ENCODE measurements at regions not wholly inside any gene's neighbourhood (a gene's known extent, or its start where the extent isn't known, plus 50 kb on each side); places are given as distances from the start of the nearest gene placed in this dataset.

DNA sequence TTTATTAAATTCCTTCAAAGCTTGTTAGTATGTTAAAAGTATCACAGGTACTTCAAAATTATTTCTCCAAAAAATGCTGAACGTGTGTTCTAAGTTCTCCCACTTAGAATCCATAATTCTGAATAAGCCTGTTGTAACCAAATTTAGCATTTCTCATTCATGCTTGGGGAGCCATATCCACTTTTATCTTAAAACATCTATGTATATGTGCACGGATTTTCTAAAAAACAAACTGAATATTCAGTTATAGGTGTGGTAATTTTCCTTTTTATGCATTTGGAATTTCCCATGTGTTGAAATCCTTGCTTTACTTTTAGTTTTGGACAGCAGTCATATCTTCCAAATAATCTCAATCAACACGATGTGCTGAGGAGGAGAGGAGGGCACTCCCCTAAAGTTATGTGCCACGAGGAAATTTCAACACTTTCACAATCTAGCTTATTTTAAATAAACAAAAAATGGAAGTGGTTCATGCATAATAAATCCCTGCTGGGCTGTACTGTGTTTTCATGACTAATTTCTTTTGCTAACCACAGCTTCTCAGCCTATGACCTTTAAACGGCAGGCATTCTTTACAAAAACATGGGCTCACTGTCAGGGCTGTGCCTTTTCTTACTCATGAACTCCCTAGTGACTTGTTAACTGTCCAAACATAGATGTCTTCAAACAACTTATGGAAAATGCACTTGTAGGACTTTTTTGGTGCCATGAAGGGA lies 380.3 kb upstream of the SEMA3C start:
- Histone ChIP-seq H3K27me3 (ENCODE audit: control insufficient read depth in 4 of 4, insufficient read depth in 4 of 4, low read length in 3 of 4) (peaks cover 0 to 2% (median 0%) of the 10 kb centered on the region in 4 donors), H3K36me3 (ENCODE audit: control insufficient read depth in 4 of 4, insufficient read depth in 3 of 4, low read depth in 1 of 4, low read length in 3 of 4) (no peaks in the 10 kb centered on the region), H3K4me1 (ENCODE audit: control insufficient read depth in 4 of 4, insufficient read depth in 4 of 4, low read length in 3 of 4) (no peaks in the 10 kb centered on the region), H3K9me3 (ENCODE audit: control insufficient read depth in 4 of 4, low read length in 3 of 4) (no peaks in the 10 kb centered on the region), H3K4me3 (ENCODE audit: low read depth in 1 of 3, low read length in 3 of 3) (no peak overlapping the region), H3K9ac (ENCODE audit: low read depth in 1 of 2, low read length in 2 of 2) (no peak overlapping the region), H3K27ac (ENCODE audit: low read depth in 1 of 2, low read length in 2 of 2) (no peak overlapping the region)
- TF ChIP-seq SP1 (IDR thresholded peaks at IDR 0.05) (no peak), YY1 (IDR thresholded peaks at IDR 0.05) (no peak), FOXA2 (IDR thresholded peaks at IDR 0.05) (no peak), EGR1 (IDR thresholded peaks at IDR 0.05; ENCODE audit: low read depth in 2 of 2) (no peak), TAF1 (conservative IDR thresholded peaks at IDR 0.05) (no peak), GABPA (IDR thresholded peaks at IDR 0.05 in 1 of 2, conservative IDR thresholded peaks at IDR 0.05 in 1 of 2) (no peak)
- TF ChIP-seq, protein P1, sequence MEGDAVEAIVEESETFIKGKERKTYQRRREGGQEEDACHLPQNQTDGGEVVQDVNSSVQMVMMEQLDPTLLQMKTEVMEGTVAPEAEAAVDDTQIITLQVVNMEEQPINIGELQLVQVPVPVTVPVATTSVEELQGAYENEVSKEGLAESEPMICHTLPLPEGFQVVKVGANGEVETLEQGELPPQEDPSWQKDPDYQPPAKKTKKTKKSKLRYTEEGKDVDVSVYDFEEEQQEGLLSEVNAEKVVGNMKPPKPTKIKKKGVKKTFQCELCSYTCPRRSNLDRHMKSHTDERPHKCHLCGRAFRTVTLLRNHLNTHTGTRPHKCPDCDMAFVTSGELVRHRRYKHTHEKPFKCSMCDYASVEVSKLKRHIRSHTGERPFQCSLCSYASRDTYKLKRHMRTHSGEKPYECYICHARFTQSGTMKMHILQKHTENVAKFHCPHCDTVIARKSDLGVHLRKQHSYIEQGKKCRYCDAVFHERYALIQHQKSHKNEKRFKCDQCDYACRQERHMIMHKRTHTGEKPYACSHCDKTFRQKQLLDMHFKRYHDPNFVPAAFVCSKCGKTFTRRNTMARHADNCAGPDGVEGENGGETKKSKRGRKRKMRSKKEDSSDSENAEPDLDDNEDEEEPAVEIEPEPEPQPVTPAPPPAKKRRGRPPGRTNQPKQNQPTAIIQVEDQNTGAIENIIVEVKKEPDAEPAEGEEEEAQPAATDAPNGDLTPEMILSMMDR (IDR thresholded peaks at IDR 0.05; ENCODE audit: low read depth, low read length, missing input control) = no peak
- TF ChIP-seq, protein P2, sequence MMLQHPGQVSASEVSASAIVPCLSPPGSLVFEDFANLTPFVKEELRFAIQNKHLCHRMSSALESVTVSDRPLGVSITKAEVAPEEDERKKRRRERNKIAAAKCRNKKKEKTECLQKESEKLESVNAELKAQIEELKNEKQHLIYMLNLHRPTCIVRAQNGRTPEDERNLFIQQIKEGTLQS (IDR thresholded peaks at IDR 0.05) = no peak
- 37% methylated on average over 5 of the region's 5 CpGs for WGBS
- no peak for DNase-seq (ENCODE audit: low spot score)

DNA sequence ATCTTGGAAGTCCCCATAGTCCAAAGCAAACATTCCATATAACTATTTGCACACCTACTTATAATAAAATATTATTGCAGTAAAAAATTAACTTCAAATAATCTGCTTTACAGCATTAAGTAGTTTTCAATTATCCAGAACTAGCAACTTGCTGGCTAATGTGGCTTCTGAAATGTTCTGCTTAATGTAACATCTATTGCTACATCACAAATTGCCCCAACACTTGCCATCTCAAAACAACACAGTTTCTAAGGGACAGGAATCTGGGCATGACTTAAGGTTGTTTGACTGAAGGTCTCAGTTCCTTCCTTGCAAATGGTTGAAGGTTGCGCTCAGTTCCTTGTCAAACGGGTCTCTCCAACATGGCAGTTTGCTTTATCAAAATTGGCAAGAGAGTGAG lies 378.5 kb upstream of the SEMA3C start:
- WGBS = 27% methylated on average over 2 of the region's 2 CpGs
- Histone ChIP-seq H3K4me3 (ENCODE audit: low read depth in 1 of 3, low read length in 3 of 3) (no peak overlapping the region), H3K9me3 (ENCODE audit: control insufficient read depth in 4 of 4, low read length in 3 of 4) (no peaks in the 10 kb centered on the region), H3K27ac (ENCODE audit: low read depth in 1 of 2, low read length in 2 of 2) (no peak overlapping the region), H3K9ac (ENCODE audit: low read depth in 1 of 2, low read length in 2 of 2) (no peak overlapping the region), H3K27me3 (ENCODE audit: control insufficient read depth in 4 of 4, insufficient read depth in 4 of 4, low read length in 3 of 4) (no peaks in the 10 kb centered on the region), H3K4me1 (ENCODE audit: control insufficient read depth in 4 of 4, insufficient read depth in 4 of 4, low read length in 3 of 4) (no peaks in the 10 kb centered on the region), H3K36me3 (ENCODE audit: control insufficient read depth in 4 of 4, insufficient read depth in 3 of 4, low read depth in 1 of 4, low read length in 3 of 4) (no peaks in the 10 kb centered on the region)
- TF ChIP-seq, protein P3, sequence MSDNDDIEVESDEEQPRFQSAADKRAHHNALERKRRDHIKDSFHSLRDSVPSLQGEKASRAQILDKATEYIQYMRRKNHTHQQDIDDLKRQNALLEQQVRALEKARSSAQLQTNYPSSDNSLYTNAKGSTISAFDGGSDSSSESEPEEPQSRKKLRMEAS (IDR thresholded peaks at IDR 0.05) = no peak
- no peak for TF ChIP-seq RAD21 (IDR thresholded peaks at IDR 0.05)
- TF ChIP-seq SP1 (IDR thresholded peaks at IDR 0.05) = no peak
- no peak for TF ChIP-seq EGR1 (IDR thresholded peaks at IDR 0.05; ENCODE audit: low read depth in 2 of 2)
- TF ChIP-seq RXRA (IDR thresholded peaks at IDR 0.05) = no peak
- TF ChIP-seq JUND (IDR thresholded peaks at IDR 0.05) = no peak
- TF ChIP-seq, protein P1 (IDR thresholded peaks at IDR 0.05; ENCODE audit: low read depth, low read length, missing input control) = no peak
- no peak for TF ChIP-seq HNF4A (conservative IDR thresholded peaks at IDR 0.05)
- TF ChIP-seq, protein P4, sequence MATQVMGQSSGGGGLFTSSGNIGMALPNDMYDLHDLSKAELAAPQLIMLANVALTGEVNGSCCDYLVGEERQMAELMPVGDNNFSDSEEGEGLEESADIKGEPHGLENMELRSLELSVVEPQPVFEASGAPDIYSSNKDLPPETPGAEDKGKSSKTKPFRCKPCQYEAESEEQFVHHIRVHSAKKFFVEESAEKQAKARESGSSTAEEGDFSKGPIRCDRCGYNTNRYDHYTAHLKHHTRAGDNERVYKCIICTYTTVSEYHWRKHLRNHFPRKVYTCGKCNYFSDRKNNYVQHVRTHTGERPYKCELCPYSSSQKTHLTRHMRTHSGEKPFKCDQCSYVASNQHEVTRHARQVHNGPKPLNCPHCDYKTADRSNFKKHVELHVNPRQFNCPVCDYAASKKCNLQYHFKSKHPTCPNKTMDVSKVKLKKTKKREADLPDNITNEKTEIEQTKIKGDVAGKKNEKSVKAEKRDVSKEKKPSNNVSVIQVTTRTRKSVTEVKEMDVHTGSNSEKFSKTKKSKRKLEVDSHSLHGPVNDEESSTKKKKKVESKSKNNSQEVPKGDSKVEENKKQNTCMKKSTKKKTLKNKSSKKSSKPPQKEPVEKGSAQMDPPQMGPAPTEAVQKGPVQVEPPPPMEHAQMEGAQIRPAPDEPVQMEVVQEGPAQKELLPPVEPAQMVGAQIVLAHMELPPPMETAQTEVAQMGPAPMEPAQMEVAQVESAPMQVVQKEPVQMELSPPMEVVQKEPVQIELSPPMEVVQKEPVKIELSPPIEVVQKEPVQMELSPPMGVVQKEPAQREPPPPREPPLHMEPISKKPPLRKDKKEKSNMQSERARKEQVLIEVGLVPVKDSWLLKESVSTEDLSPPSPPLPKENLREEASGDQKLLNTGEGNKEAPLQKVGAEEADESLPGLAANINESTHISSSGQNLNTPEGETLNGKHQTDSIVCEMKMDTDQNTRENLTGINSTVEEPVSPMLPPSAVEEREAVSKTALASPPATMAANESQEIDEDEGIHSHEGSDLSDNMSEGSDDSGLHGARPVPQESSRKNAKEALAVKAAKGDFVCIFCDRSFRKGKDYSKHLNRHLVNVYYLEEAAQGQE (IDR thresholded peaks at IDR 0.05) = no peak
- no peak for TF ChIP-seq HNF4G (IDR thresholded peaks at IDR 0.05)
- TF ChIP-seq, protein P2 (IDR thresholded peaks at IDR 0.05) = no peak
- TF ChIP-seq TAF1 (conservative IDR thresholded peaks at IDR 0.05) = no peak
- TF ChIP-seq FOXA2 (IDR thresholded peaks at IDR 0.05) = no peak
- no peak for TF ChIP-seq FOXA1 (IDR thresholded peaks at IDR 0.05)
- TF ChIP-seq NR2F2 (IDR thresholded peaks at IDR 0.05) = no peak
- no peak for DNase-seq (ENCODE audit: low spot score)
